Thyroid gland (tissue), 4 donors: ENCODE measurements at regions not wholly inside any gene's neighbourhood (a gene's known extent, or its start where the extent isn't known, plus 50 kb on each side); places are given as distances from the start of the nearest gene placed in this dataset.

Experiments used
- POLR2A ChIP-seq, 2 donors: fragments of 450-650 bp; IDR thresholded peaks; one replicate each; pipeline ENCODE4 v1.6.1; 2017; ENCODE audit warnings: antibody characterized with exemption in 2 of 2, mild to moderate bottlenecking in 2 of 2, moderate library complexity in 1 of 2
- TF ChIP-seq, protein P1 (sequence below), 6 experiments: fragments of 200-600 bp in 3 of 6; fragments of 450-650 bp in 3 of 6; sonication (generic) in 3 of 6; IDR thresholded peaks; one replicate each; pipeline ENCODE4 v1.5.1; 2016 to 2019; ENCODE audit warnings: antibody characterized with exemption in 6 of 6, mild to moderate bottlenecking in 2 of 6, inconsistent platforms in 1 of 6, moderate library complexity in 1 of 6

DNA sequence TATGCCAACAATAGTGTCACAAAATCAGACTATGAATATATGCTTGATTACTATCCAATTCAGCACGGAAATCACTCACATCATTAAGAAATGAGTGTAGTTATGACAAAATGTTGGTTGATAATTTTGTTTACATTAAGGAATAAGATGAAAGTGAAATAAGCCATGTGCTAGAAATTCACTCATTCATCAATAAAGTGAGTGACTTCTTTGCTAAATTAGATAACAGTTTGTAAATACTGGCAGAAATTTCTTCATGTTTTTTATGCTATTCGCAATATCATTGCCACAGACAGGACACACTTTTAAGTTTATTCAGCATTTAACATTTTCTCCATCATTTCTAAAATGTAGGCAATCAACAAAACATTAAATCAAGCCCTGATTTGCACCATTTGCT, 147.5 kb upstream of the FSCB start:
- no peak for TF ChIP-seq POLR2A (IDR thresholded peaks at IDR 0.05)
- TF ChIP-seq, protein P1, sequence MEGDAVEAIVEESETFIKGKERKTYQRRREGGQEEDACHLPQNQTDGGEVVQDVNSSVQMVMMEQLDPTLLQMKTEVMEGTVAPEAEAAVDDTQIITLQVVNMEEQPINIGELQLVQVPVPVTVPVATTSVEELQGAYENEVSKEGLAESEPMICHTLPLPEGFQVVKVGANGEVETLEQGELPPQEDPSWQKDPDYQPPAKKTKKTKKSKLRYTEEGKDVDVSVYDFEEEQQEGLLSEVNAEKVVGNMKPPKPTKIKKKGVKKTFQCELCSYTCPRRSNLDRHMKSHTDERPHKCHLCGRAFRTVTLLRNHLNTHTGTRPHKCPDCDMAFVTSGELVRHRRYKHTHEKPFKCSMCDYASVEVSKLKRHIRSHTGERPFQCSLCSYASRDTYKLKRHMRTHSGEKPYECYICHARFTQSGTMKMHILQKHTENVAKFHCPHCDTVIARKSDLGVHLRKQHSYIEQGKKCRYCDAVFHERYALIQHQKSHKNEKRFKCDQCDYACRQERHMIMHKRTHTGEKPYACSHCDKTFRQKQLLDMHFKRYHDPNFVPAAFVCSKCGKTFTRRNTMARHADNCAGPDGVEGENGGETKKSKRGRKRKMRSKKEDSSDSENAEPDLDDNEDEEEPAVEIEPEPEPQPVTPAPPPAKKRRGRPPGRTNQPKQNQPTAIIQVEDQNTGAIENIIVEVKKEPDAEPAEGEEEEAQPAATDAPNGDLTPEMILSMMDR (IDR thresholded peaks at IDR 0.05) = no peak
